CD4-positive, alpha-beta T cell treated with Interleukin-21 for 1 hour (primary cell): ENCODE measurements at regions not wholly inside any gene's neighbourhood (a gene's known extent, or its start where the extent isn't known, plus 50 kb on each side); places are given as distances from the start of the nearest gene placed in this dataset.
"Not testable (repeated sequence)": the region's sequence is repeated elsewhere in the genome, so short reads cannot be mapped to it uniquely, and the experiment has no call there.

Experiments
- DNase-seq: peaks from one replicate; pipeline ENCODE4 v3.0.0-alpha.2; 2020

DNA sequence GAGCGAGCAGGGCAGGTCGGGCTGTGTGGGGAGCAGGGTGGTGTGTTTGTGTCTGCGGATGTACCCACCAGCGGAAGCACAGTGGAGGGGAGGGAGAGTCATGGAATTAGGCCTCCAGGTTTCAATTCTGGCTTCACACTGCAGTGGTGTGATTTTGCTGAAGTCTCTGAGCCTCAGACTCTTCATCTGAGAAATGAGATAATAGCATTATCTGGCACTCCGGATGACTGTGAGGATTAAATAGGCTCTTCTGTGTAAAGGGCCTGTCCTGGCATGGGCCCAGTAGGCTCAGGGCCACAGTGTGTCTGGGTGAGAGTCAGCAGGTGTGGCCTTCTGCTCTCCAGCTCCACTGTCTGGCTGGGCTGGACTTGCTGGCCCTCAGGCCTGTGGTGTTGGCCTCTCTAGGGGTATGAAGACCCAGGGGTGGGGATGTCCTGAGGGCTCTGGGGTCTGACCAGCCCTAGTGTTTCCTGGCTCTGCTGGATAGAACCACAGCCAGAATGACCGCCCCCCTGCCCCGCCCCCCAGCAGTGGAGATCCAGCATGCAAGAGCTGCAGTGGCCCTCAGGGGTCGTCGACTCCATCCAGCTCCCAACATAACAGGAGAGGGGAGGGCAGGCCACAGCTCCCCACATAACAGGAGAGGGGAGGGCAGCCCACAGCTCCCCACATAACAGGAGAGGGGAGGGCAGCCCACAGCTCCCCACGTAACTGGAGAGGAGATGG is 178.6 kb downstream of the RPS24 start:
- DNase-seq: no peak

DNA sequence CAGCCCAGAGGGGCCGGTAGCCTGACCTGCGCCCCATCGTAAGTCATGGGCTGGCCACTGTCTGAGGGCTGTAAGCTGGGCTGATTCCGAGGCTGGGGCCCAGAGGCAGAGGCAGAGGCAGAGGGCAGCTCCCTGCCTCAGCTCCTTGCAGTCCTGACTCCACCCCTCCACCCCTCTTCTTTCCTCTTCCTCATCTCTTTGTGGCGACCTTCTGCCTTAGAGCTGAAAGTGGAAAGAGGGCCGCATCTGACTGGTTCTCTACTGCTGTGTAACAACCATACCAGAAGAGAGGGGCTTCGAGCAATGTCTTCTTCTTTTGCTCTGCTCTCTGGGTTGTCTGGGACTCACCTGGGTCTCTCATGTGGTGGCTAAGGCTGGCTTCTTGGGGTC is 179.1 kb downstream of the RPS24 start:
- no peak for DNase-seq

DNA sequence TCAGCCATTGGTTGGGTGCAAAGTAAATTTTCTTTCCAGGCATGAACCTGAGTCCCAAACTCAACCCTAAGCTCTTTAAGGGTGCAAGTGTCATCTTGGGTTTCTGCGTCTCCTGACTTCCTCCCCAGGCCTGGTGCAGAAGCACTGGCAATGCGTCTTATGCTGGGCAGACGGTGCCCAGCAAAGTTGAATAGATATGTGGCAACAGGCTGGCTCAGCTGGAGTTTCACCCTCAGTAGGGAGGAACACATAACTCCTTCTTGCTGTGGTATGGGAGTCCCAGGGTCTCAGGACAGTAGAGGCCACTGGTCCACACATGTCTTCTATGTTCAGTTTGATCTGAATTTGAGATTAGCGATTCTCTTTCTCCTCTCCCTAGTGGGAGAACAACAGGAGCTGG is 181.3 kb downstream of the RPS24 start:
- no peak for DNase-seq

DNA sequence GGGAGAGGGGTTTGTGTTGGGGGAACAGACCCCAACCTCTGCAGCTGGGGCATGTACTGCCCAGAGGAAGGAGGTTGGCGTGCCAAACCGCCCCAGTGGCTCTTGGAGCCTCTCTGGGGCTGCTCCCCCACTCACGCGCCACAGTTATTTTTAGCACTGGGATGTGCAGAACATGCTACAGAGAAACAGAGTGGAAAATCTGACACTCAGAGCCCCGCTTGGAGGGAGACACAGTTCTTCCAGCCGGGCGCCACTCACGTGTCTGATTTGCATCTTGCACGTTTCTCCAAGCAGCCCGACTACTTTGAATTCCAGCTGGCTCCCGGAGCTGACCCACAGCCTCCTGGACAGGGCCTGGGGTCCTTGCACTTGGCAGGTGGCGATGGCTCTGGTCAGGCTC is 182.0 kb downstream of the RPS24 start:
- no peak for DNase-seq

DNA sequence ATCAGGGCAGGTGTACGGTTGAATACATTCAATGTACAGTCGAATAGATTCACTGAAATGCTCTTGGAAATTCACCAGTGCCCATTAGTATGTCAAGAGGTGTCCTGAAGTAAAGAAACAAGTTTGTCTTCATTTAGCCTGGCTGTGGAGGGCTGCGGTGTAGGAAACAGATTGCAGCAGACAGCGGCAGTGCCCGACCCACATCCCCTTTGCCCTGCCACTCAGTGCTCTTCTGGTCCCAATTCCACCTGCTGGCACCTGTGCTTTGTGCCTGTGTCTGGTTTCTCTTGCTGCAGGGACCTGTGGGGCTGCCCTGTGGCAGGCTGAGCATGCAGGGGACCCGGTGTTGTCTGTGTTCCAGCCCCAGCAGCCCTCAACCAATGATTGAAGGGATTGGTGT is 183.7 kb downstream of the RPS24 start:
- DNase-seq: no peak

DNA sequence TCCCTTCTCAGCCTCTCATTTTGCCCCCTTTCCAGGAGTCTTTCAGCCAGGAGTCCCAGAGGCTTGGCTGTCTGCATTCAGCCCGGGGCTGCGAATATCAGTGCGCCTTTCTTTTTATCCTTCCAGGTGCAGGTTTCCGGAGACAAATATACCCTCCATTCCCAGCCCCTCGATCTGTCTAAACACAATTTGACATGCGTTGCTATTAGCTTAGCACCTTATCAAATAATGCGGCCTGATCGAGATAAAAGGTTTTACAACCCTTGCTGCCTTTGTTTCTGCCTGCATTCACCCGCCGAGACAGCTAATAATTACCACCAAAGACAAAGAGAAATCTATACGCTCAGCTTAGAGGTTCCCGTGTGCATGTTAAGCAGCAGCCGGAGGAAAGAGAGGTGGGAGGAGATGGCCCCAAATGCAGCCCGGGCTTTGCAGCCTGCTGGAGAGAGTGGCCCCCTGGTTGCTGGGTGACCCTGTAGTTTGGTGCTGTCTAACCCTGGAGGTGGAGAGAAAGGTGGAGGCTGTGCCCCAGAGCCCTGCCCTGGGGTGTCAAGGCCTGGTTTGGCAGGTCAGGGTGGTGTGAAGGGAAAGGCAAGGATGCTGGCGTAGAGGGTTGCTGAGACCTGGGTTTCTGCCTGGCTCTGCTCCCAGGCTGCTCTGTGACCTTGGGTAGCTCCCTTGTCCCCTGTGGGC is 185.3 kb downstream of the RPS24 start:
- DNase-seq: no peak

DNA sequence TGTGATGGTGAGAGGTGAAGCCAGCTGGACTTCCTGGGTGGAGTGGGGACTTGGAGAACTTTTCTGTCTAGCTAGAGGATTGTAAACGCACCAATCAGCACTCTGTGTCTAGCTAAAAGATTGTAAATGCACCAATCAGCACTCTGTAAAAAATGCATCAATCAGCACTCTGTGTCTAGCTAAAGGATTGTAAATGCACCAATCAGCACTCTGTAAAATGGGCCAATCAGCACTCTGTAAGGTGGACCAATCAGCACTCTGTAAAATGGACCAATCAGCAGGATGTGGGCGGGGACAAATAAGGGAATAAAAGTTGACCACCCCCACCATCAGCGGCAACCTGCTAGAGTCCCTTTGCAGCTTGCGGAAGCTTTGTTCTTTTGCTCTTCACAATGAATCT is 185.9 kb downstream of the RPS24 start:
- DNase-seq: not testable (repeated sequence)

DNA sequence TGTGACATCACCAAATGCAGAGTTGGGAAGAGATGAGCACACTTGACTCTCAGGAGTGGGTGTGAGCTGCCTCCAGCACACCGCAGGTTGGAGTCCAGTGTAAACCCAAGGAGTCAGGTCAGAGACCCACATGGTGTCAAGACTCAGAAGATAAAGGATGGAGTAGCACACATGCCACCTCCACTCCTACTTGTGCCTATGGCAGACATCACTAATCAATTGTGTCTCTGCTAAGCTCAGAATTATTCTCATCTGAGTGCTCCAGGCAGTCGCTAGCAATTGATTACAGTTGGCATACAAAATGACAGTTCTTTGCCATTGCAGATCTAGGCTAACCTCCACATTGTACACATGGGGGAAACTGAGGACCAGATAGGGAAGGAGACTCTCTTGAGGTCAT is 187.1 kb downstream of the RPS24 start:
- no peak for DNase-seq

DNA sequence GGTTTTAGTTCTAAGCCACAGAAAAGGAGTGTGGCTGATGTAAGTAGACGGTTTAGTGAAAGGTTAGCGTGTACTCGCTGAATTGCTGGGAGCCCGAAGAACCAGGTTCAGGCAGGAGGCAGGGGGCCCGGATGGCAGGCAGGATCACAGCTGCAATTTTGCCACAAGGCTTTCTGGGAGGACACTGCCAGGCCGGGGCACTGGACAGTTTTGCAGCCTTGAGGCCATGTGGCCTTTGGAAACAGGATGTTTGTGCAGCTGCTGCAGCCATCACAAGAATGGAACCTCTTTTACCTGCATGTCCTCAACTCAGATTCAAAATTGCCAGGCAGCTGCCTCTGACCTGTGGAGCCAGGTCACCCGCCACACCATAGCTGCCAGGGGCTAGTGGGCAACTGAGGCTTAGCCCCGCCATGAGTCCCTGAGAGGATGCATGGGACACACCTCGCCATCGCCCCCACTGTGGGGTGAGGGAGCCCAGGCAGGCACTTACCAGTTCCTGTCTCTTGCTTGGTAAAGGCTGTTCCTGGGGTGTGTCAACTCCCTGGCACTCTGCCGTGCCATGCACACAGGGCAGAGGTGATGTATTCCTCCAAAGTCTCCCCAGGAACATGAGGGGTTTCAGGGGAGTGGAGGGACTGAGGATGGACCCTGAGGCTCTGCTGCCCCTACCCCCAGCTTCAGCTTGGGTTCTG is 188.6 kb downstream of the RPS24 start:
- no peak for DNase-seq

DNA sequence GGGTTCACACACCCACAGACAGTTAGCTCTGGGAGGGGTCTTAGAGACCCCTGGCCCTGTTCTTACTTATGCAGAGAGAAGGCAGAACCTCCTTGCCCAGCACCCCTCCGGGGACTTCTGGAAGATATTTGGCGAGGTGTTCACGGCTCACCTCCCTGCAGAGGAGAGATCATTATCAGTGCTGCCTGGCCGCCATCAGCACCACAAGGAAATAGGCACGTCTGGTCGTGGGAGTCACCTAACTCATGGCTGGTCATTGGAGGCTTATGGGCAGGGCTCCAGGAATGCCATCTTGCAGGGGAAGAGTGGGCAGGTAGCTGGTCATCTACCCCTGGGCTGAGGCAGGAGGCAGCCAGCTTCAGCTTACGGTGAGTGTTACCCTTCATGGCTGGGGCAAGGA is 189.4 kb downstream of the RPS24 start:
- DNase-seq: no peak

DNA sequence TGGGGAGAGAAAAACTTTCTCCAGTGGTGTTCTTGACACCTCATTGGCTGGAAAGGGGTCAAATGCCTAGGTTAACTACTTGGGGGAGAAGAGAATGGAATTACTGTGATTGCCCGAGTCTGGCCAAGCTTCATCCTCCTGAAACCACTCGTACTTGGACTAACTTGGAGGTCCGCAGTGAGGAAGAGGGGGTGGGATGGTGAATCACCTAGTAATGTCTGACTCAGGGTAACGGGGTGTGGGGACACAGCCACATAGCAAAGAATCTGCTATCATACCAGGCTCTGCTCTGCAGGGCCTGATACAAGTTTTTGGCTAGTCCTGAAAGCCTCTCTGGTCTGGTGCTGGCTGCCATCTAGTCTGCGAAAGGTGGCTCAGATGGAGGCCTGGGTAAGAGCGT is 190.9 kb downstream of the RPS24 start:
- DNase-seq: no peak

DNA sequence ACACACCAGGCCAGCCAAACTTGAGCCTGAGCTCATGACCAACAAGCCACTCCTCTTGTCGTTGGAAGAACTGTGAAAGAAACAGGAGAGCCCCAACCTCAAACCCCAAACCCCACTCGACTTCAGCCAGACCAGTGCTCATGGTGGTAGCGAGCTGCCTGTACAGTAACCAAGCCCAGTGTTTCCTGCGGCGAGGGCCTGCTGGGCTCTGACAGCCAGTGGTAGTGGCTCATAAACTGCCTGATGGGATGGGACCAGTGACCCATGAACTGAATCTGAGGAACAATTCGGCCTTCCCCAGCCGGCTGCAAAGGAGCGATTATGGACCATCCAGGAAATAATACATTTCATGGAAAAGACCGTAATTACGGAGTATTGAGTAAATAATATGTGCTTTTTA is 191.9 kb downstream of the RPS24 start:
- no peak for DNase-seq

DNA sequence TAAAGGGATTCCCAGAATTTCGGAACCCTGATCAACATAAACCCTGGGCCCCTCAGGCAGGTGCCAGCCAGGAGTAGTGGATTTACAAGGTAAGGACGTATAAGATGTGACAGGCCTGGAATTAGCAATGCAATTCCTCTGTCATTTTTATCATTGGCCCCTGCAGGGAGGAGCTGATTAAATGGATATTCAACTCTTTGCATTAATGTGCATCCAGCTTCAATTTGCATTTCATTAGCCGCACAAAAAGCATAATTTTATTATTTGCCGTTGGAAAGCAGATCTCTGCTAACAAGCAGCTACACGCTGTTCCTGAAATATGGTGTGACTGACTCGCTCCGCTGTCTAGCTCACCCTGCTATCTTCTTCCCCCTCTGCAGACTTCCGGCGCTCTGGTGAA is 195.8 kb downstream of the RPS24 start:
- no peak for DNase-seq

DNA sequence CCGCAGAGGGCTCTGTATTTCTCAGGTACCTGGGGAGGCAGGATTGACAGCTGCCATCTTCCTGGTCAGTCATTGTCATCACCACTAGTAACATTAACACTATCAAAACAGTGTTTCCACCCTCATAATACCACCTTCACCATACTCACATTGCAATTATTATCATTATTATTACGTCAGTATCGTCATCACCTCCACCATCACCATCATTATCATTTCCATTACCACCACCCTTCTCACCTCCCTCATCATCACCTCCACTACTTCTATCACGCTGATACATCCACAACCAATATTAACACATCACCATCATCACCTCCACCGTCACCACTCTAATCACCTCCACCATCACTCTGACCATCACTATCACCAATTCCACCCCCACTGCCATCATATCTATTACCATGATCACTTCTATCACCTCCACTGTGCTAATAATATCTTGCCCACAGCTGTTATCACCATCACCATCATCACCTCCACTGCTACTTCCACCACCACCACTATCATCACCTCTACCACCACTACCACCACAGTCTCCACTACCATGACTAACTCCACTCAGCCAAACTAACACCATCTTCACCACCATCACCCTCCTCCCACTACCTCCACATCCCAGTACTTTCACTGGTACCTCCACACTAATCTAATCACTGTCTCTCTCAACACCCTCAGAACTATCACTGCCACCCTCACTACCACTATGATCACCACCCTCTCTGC is 196.4 kb downstream of the RPS24 start:
- no peak for DNase-seq

DNA sequence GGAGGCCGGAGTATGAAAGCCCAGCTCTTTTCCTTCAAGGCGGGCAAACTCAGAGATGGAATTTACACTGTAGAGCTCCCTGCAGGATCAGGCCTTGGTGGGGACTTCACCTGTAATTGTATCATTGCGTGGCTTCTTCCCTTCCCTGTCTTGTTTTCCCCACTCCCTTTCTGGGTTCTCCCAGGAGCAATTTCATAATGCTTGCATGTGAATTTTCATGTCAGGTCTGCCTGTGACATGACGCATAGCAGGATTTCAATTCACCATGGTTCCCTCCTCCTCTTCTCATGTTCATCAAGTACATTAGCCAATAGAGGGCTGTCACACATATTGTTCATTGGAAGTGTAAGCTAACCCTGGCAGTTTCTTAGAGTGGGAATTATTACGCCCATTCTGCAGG is 197.7 kb downstream of the RPS24 start:
- DNase-seq: no peak

DNA sequence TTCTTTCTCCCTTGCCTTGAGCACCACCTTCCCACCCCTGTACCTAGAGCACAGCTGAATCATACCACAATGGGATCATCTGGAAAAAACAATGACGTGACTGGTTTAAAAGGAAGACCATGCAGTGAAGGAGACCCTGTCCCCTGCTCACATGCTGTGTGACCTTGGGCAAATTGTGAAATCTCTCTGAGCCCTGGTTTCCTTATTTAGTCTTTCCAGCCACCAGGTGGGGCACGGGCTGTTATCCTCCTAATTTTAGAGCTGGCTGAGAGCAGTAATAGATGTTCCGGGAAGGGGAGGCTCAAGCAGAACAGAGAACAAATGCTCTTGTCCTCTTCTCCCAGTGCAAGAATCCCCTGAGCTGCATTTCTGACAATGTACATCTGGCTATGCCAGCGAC is 198.3 kb downstream of the RPS24 start:
- no peak for DNase-seq

DNA sequence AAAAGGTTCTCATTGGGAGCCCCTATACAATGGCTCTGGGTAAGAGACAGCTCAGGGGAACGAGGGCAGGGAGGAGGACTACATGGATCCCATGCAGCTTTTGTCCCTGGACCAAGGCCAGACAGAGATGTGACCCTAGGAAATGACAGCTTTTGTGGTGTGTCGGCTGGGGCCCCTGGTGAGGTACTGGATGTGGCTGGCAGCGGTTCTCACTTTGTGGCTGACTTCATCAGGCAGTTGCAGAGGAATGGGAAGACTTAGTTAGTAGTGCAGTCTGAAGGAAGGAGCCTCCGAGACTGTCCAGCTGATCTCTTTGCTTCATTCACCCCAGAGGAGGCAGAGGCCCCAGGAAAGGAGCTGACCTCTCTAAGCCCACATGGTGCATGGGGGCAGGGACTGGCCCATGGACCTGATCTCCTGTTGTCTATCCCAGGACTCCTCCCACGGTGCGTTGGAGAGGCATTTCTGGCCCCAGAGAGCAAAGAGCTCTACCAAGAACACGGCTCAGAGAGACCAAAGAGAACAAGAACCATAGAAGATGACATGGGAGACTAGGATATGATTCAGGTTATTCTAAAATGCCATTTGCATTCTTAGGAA is 202.9 kb downstream of the RPS24 start:
- no peak for DNase-seq

DNA sequence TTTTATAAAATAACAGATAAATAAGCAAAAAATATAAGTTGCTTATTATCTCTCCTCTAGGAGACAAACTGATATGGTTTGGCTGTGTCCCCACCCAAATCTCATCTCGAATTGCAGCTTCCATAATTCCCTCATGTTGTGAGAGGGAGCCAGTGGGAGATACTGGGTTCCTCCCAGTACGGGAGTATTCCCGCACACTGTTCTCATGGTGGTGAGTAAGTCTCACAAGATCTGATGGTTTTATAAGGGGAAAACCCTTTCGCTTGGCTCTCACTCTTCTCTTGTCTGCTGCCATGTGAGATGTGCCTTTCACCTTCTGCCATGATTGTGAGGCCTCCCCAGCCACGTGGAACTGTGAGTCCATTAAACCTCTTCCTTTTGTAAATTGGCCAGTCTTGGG is 204.3 kb downstream of the RPS24 start:
- not testable (repeated sequence) for DNase-seq

DNA sequence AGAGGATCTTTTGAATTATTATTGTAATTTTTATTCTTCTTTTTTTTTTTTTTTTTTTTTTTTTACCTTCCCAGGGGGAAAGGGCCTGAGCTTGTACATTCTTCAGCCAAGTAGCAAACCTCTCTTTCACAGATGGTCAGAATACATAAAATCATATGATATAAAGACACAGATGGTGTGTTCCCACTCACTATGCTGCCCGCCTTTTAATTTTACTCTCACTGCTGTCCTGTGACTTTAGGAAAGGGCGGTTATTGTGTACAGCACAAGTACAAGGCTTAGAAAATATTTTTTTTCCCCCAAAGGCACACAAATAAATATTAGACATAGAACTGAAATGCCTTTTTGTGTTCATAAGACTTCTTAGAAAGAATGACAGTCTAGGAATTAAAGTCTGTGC is 213.6 kb downstream of the RPS24 start:
- DNase-seq: no peak

DNA sequence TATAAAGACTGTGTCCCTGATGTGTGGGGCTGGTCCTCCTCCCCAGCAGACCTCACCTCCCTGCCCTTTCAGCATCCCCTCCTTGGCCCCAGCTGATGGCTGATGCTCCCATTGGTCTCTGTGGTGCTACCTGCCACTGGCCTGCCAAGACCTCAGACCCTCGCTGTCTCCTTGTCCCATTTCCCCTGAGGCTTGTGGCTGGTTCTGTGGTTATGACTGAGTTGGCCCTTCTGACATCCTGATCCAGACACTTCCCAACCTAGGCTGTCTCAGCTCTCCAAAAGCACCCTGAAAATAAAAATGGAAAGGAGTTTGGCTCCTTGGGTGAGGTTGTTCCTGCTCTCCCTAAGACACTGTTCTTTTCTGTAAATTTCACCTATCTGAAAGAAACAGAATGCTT is 214.2 kb downstream of the RPS24 start:
- no peak for DNase-seq

DNA sequence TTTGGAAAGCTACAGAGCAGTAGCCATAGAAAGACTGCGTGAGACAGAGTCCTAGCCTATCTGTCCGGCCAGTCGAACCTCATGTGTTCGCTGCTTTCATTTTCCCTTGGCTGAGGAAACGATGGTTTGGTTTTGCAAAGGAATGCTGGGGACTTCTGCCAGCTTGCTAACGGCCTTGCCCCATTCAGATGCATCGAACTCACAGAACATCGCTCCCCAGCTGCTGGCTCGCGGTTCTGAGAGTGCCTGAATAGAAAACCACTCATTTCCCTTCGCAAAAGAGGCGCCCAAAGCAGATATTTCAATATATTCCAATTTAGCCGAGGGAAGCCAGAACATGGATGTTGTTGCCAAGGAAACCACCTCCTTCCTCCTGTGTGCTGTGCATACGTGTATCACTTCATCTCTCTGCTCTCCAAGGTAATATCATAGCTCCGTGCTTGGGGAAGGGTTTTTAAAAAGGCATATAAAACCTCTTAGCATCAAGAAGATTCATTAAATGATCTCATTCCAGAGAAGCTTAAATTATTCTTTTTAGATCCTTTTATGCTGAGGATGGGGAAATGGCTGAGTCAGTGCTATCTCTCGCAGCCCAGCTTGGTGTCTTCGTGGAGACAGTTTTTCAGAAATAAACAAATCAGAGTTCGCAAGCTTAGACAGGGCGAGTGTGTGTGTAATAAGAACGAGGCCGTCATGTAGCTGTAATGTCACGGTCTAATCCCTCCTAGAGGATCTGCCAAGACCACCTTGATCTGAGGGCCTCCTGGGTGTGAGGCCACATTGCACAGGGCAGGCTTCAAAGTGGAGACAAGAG is 215.2 kb downstream of the RPS24 start:
- DNase-seq: no peak

DNA sequence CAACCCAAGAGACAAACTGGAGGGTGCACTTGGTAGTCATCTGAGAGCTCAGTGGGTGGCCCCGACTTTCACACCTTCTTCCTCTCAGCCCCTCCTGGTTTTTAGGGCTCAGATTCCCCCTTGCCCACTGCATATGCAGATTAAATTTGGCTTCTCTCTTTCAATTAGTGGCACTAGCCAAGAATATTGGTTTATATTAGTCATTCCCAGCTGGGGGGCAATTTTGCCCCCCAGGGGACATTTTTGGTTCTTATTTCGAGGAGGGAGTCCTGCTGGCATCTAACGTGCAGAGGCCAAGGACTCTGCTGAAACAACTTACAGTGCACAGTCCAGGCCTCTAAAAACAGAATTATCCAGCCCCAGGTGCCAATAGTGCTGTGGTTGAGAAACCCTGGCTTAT is 216.0 kb downstream of the RPS24 start:
- DNase-seq: no peak
